Activated CD8-positive, alpha-beta memory T cell treated with anti-CD3 and anti-CD28 coated beads for 36 hours (primary cell): ENCODE measurements at regions not wholly inside any gene's neighbourhood (a gene's known extent, or its start where the extent isn't known, plus 50 kb on each side); places are given as distances from the start of the nearest gene placed in this dataset.

Source experiments
- CTCF ChIA-PET: fragments of 350-600 bp; sonication (Branson Sonifier 250); formaldehyde crosslinking; loops from one replicate; lab custom pipeline; 2021; ENCODE audit warnings: antibody characterized with exemption; lab: Charles Lee
- POLR2A ChIA-PET: fragments of 350-600 bp; sonication (Branson Sonifier 250); formaldehyde crosslinking; loops from one replicate; lab custom pipeline; 2021; ENCODE audit warnings: antibody characterized with exemption; lab: Charles Lee

DNA sequence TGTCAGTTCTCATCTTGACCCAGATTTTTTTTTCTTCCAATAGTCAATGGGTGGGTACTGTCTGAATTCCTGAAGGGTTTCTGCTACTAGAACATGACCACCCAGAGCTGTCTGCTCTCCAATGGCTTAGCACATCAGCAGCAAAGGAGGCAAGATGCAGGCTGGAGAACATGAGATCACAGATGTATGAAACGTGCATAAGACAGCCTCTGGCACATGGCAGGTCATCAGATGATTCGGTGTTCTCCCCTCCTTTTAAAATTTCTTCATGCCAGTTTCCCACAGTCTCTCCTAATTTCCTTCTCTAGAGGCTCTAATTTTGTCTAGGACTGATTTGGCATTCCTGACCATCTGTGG, 359.3 kb upstream of the TNP1 start:
- ChIA-PET CTCF (no interaction called here), POLR2A (no interaction called here)

DNA sequence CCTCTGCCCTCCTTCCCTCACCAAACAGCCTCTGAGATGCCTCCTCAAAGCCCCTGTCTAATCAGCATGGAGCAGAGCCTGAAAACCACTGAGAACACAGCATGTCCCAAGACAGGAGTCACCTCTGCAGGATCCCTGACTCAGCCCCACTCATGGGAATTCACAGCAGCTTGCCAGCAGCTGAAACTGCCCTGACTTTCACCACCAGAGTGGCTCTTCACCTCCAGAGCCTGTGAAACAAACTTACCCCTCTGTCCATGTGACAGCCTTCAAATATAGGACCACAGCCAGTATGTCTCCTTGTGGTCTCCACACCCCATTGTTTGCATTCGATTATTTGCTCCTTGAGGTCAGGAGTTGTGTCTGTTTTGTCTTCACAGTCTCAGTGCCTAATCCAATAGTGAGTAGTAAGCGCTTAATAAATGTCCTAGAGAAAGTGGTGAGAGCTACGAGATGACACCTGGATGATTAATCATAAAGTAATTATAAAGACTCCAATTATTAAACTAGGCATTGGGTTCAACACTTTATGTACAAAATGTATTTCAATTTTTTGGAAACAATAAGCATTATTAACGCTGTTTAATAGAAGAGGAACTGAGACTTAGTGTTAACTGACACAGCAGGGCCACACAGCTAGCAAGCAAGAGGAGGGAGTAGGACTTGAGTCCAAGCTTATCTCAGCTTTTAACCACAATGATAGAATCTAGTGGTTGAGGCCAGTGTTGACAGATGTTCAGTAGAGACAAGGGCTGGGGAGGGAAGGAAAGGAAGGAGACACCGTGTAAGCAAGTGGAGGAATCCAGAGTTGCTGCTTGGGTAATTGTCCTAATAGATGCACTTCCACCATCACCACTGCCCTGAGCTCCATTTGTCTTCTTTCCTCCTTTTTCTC, 358.7 kb upstream of the TNP1 start:
- POLR2A ChIA-PET, result no interaction called here
- CTCF ChIA-PET, result no interaction called here

DNA sequence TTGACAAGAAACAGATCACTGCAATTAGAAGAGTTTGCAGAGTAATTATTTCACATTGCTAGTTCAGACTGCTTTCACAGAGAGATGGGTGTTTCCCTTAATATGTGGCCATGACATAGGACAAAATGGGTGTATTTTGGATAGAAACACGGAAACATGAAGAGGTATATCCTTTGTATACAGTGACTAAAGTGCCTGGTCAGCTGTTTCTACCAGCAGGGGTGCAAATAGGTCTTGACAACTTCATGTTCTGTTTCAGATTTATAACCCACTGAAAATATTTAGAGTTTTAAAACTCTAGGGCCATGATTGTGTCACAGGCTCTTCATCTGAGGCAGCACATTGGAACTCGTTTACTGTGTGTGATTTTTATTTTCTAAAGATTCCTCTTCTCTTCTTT, 357.1 kb upstream of the TNP1 start:
- ChIA-PET CTCF (no interaction called here), POLR2A (no interaction called here)

DNA sequence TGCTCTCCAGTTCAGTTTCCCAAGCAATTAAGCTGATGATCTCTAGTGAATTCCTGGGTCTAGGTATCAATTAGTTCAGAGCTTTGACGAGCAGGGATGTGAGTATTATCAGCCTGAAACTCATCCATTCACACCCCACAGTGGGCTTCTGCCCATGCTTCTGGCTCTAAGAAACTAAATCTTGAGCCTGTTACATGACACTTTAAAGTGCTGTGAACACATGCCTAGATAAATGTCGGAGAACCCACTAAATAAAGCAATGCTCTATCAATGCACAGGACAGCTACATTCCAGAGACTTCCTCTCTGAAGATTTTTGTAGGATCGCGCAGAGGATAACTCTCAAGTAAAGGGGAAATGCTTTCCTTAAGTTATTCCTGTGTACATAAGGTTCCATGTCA, 356.5 kb upstream of the TNP1 start:
- CTCF ChIA-PET, result no interaction called here
- POLR2A ChIA-PET, result no interaction called here

DNA sequence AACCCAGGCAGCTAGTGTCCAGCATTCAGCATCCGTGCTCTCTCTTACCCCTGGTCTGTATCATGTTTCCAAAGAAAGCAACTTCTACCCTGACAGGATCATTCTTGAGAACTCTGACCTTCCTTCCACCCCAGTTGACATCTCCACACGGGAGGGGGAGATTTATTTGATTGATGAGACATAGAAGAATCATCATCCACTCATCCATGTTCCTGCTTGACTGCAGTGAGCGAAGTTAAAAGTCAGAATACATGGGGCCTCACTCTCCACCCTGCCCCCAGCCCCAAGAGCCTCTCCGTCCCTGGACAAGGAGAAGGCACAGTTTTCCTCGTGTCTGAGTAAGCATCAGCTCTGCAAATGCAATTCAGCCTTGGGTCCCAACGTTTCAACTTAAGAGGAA, 356.0 kb upstream of the TNP1 start:
- CTCF ChIA-PET, result no interaction called here

DNA sequence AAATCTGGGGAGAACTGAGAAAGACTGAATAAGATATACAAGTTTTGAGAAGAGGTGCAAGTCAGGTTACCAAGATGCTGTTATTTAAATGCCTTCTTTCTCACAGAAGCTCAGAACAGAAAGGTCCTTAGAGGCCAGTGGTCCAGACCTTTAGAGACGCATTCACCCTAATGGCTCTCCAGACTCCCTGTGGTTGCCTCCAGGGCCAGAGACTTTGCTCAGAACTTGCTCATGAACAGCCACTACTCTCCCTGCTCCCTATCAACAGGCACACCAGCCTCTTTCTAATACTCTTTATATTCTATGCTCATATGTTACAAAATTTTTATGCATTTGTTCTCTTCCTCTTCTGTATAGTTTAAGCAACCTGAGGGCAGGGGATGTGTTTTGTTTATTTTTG, 349.0 kb upstream of the TNP1 start:
- ChIA-PET POLR2A (no interaction called here), CTCF (interaction anchor here (0.6 kb wide), 1 partner anchor 1617 kb away, joined by 3 read pairs; no protein-coding TSS in a partner anchor)

More for the DNA sequence above, 356.0 kb upstream of the TNP1 start:
- POLR2A ChIA-PET, result no interaction called here

DNA sequence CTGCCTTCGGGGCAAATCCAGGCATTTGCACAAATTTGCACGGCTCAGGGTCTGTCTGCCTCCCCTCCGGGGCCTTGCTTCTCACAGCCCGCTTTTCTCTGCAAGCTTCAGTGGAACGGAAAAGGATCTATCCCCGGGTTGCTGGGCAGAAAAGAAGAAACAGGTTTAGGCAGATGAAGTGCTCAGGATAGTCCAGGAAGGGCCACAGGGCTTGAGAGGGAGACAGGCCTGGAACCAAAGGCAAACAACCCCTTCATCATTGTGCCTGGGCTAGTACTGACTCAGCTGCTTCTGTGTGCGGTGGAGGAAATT, 347.8 kb upstream of the TNP1 start:
- ChIA-PET CTCF (no interaction called here), POLR2A (no interaction called here)

DNA sequence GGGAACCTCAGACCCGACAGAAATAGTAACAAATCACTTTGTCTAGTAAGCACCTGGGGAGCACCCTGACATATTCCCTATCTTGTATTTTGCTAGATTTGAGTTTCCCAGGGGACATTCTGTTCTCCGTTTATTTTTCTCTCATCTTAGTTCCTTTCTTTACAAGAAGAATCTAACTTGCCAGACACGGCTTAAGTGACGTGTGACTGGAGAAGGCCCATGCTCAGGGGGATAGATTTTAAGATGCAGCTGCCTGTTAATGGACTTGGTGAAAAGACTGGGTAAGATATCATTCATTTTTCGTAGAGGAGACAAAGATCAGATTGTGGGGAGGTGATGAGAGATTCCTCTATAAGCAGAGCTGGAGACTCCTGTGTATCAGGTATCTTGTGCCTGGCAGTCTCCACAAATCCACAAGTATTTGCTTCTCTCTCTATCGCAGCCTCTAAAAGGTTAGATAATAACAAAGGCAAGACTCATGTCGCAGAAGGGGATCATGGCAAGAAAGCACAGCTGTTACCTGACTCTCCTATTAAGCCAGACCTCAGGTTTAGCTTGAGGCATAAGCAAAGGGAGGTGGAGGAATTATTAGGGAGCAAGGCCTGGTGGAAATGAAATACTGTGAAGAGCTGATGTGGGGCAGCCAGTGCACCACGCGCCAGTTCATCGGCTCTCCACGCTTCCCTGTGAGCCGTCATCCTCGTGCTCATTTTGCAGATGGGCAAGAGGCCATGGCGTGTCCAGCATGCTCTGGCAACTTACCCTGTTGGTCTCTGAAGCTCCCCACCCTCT, 347.2 kb upstream of the TNP1 start:
- POLR2A ChIA-PET, result no interaction called here
- CTCF ChIA-PET, result no interaction called here

DNA sequence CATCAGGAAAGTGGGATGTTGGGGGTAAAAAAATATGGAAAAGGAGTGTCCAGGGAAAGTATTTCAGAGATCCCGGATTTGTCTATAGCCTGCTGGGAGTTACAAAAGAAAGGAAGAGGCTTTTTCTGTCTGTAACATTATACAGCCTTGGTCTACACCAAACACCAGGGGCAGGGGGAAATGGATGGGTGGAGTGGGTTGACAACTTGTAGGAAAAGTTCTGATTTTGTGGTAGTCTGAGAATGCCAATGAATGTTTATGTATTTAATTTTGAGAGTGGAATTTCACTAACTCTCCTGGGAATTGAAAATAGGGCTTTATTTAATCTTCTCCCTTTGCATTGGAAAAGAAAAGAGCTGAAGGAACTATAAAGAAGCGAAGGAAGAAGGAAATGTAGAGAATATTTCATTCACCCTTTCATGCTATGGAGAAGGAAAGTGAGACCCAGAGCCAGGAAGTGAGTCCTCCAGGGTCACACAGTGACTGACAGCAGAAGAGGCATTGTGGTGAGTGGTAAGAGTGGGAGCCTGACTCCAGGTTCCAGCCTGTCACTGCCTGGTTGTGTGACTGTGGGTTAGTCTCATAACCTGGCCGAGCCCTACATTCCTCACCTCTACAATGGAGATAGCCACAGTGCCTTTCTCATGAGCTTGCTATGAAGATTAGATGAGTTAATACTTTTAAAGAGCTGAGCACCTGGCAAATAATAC, 346.3 kb upstream of the TNP1 start:
- ChIA-PET CTCF (no interaction called here), POLR2A (no interaction called here)

DNA sequence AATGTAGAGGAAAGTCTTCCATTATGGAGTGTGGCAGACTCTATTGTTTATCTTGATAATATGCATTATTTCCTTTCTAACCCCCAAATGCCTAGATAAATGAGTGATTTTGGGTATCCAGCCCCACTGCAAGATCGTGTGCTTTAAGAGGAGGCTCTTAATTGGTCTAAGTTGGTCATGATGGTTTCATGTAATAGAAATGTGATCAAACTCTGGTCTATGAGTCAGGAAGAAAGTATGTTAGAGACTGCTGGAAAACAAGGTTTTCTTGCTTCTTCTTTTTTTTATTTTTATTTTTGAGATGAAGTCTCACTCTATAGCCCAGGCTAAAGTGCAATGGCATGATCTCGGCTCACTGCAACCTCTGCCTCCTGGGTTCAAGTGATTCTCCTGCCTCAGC, 344.5 kb upstream of the TNP1 start:
- CTCF ChIA-PET, result no interaction called here
- POLR2A ChIA-PET, result no interaction called here

DNA sequence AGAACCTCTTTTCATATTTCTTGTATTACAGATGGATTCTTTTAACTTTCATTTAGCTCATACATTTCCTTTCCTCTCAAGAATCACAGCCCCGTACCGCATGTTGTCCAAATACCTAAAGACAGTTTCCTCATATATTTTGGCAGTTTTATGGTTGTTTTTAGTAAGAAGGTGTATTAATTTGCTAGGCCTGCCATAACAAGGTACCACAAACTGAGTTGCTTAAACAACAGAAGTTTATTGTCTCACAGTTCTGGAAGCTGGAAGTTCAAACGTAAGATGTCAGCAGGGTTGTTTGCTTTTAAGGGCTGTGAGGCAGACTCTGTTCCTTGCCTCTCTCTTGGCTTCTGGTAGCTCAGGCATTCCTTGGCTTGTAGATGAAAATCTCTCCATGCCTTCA, 343.2 kb upstream of the TNP1 start:
- POLR2A ChIA-PET, result no interaction called here
- CTCF ChIA-PET, result no interaction called here

DNA sequence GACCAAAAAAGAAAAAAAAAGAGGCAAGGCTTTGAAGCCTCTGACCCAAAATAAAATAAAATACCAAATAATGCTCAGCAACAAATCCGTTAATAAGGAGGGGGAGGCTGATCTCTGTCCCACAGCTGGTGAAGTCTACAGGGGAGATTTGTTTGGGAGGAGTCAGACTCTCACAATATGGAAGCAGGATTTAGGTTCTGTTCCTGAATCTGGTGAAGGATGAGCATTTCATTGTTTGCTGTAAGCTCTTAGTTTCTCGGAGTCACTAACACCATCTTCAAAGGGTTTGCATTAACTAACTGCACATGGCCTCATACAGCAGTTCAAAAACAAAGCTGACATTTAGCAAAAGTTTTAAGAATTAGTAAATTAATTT, 339.4 kb upstream of the TNP1 start:
- CTCF ChIA-PET, result no interaction called here
- POLR2A ChIA-PET, result no interaction called here

DNA sequence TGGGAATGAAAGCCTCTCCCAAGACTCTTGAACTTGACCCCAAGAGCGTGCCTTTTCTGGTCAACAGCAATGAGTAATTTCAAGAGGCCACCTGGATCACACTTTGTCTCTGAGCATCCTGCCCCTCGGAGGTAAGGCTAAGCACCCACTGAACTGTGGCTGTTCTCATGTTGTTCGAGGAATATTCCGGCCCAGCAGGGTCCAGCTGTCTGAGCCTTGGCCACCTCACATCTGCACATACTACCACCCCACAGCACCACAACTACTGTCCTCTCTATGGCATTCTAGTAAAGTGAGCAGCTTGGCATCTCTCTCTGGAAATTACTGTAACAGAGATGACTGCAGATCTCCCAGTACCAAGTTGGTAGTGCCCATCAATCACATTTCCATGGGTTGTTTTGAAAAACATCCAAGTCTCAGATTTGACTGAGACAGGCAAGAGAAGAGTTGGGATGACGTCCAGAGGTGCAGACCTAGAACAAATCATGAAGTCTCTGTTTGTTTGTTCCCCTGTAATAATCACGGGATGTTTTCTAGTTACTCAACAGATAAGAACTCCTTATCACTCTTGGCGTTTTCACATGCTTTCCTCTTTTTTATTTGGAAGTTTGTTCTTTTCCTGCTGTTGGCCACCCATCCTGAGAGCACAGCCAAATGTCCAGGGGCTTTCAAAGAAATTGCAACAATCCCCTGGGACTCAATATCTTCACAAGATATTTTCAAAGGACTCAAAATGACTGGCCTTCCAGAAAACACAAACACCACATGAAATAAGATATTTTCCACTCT, 336.0 kb upstream of the TNP1 start:
- ChIA-PET POLR2A (no interaction called here), CTCF (interaction anchor here (0.6 kb wide), 1 partner anchor 1145 kb away, joined by 3 read pairs; no protein-coding TSS in a partner anchor)

DNA sequence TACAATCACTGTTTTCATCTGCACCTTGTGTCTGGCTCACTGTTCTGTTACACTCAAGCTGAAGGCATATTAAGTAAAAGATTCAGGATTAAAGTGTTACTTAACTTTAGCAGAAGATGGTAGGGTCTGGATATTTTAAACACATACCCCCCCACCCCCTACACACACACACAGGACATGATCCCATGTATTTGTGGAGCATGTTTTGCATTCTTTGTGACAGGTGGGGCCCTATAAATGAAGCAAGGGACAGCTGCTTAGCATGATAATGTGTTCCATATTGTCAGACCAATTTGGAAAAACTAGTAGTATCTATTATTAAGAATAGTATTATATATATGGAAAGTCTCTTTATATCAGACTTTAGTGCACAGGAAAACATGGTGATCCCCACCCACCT, 335.2 kb upstream of the TNP1 start:
- POLR2A ChIA-PET, result no interaction called here
- CTCF ChIA-PET, result no interaction called here

DNA sequence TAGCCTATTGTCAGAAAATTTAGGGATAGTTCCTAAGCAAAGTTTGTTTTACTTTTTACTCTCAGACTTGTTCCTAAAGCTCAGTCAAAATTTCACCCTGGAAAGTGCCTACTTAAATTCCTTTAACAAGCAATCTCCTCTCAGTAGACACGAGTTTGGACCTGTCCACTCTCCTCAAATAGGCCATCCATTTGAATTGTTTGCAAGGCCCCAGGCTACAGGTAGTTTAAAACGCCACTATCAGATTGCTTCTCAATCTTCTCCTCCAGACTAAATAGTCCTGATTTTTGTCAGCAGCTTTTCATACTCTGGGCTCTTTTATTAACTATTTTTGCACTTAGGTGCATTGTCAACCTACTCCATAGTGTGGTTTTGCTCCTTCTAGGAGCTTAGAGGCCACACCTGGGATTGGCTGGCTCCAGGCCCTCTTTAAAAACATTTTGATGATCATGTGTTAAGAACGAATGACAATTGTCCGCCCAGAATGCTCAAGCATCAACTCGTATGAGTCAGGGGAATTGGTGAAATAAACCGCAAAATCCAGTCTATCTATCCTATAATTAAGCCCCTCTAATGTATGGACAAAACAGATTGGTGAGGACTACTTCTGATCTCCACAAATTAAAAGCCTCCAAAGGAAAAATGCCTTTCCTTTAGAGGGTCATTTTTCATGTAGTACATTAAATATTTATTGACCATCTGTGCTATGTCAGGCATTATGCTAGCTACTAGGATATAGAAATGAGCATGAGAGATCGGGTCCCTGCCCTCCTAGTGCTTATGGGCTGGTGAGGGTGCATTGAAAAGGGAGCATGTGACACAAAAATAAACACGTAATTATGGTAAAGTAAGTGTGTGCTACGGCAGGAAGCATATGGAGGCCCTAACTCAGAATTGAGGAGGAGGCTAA, 333.8 kb upstream of the TNP1 start:
- CTCF ChIA-PET, result no interaction called here
- POLR2A ChIA-PET, result no interaction called here

DNA sequence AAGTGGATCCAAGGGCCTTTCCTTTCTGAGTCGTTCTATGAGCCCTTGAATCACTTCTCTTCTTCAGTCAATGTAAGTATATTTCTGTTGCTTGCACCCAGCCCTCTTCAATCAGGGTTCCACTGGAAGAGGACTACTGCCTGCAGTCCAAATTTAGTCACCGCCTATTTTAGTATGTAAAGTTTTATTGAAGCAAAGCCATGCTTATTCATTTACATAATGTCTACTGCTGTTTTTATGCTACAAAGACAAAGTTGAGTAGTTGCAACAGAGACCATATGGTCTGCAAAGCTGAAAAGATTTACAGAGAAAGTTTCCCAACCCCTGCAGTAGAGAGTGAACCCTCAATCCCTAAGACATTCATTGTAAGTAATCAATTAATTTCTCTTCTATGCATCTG, 332.5 kb upstream of the TNP1 start:
- CTCF ChIA-PET, result no interaction called here
- POLR2A ChIA-PET, result no interaction called here

DNA sequence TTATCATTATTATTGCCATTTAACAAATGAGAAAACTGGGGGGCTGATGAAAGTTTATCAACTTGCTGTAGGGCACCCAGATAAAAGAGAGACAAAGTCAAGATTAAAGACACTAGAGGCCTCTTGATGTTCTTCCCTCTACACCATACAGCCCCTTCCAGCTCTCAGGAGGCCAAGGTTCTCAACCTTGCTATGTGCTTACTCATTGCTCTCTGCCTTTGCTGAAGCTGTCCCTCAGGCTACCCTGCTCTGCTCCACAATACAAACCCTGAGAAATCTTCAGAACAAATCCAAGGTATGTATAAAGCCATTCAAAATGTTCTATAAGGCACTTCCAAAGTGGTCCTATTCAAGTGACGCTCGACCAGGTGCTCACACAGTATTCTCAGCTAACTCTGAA, 329.9 kb upstream of the TNP1 start:
- POLR2A ChIA-PET, result no interaction called here
- CTCF ChIA-PET, result no interaction called here

DNA sequence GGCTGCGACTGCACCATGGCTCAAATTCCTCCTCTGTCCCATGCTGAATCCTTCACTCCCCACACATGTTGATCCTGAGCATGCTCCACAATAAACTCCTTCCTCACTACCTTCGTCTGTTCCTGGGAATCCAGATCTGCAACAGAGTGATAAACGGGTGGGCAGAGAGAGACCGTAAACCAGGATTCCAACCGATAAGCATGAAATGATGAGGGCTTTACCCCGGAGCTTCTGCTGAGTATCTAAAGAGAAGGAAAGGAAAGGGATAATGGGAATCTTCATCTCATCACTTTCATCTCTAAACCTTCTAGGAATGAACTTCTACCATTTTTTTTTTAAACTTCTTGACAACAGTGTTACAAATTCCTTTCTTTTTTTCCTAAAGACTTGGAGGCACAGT, 329.3 kb upstream of the TNP1 start:
- POLR2A ChIA-PET, result no interaction called here
- CTCF ChIA-PET, result no interaction called here

DNA sequence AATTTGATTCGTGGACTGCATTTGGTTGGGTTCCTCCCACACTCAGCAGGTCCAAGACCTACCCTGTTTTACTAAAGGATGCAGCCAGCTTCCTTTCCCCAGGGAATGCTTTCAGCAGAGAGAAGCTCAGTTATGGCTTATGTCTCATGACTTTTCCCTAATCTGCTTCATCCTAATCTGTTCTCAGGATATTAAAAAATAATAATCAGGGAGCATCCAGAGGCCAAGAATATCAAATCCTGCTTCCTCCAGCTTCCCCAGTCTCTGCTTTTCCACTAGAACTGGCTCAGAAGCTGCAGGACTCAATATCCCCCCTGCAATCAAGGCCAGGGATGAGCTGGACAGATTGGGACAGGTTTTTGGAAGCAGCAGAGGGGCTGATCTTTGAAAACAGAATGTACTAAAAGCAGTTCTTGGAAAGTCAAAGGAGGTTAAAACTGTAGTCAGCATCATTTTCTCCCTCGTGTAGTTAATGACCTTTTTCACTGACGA, 326.9 kb upstream of the TNP1 start:
- ChIA-PET POLR2A (no interaction called here), CTCF (no interaction called here)
